ENCODE measurements at regions not wholly inside any gene's neighbourhood (a gene's known extent, or its start where the extent isn't known, plus 50 kb on each side); places are given as distances from the start of the nearest gene placed in this dataset.

GRCh38 chr18:4578449-4578848 lies 123.3 kb upstream of the DLGAP1 start:
- no peaks in the 10 kb centered on the region for H3K79me2 ChIP-seq (ENCODE audit: insufficient read depth, low read depth)
- H3K27me3 ChIP-seq (ENCODE audit: insufficient read depth, low read depth), result no peaks in the 10 kb centered on the region
- H3K4me1 ChIP-seq (ENCODE audit: low read depth, poor library complexity, severe bottlenecking), result no peaks in the 10 kb centered on the region
- no peak for TF ChIP-seq CTCF (conservative IDR thresholded peaks at IDR 0.05; ENCODE audit: low read depth, low read length)
- no peak overlapping the region for H3K4me2 ChIP-seq
- H2AFZ ChIP-seq (ENCODE audit: low read depth), result no peak overlapping the region
- no peak overlapping the region for H3K27ac ChIP-seq
- no peaks in the 10 kb centered on the region for H4K20me1 ChIP-seq (ENCODE audit: insufficient read depth)
- H3K9ac ChIP-seq, result no peak overlapping the region
- no peak overlapping the region for H3K4me3 ChIP-seq (IDR thresholded peaks at IDR 0.05; ENCODE audit: insufficient read depth, low read depth, low read length)
- no peaks in the 10 kb centered on the region for H3K36me3 ChIP-seq (ENCODE audit: insufficient read depth)

GRCh38 chr18:4573735-4574134 lies 118.6 kb upstream of the DLGAP1 start:
- H3K27ac ChIP-seq, result no peak overlapping the region
- H3K4me2 ChIP-seq, result no peak overlapping the region
- no peaks in the 10 kb centered on the region for H3K79me2 ChIP-seq (ENCODE audit: insufficient read depth, low read depth)
- H3K36me3 ChIP-seq (ENCODE audit: insufficient read depth), result no peaks in the 10 kb centered on the region
- no peaks in the 10 kb centered on the region for H4K20me1 ChIP-seq (ENCODE audit: insufficient read depth)
- H3K9ac ChIP-seq, result no peak overlapping the region
- TF ChIP-seq CTCF (conservative IDR thresholded peaks at IDR 0.05; ENCODE audit: low read depth, low read length), result no peak
- no peaks in the 10 kb centered on the region for H3K27me3 ChIP-seq (ENCODE audit: insufficient read depth, low read depth)
- H2AFZ ChIP-seq (ENCODE audit: low read depth), result no peak overlapping the region
- no peaks in the 10 kb centered on the region for H3K4me1 ChIP-seq (ENCODE audit: low read depth, poor library complexity, severe bottlenecking)
- no peak overlapping the region for H3K4me3 ChIP-seq (IDR thresholded peaks at IDR 0.05; ENCODE audit: insufficient read depth, low read depth, low read length)

- no peaks in the 10 kb centered on the region for H3K36me3 ChIP-seq (ENCODE audit: insufficient read depth)
- H3K4me1 ChIP-seq (ENCODE audit: low read depth, poor library complexity, severe bottlenecking), result no peaks in the 10 kb centered on the region
- H3K27ac ChIP-seq, result no peak overlapping the region
- no peak overlapping the region for H3K4me2 ChIP-seq
- no peak overlapping the region for H2AFZ ChIP-seq (ENCODE audit: low read depth)
- H3K27me3 ChIP-seq (ENCODE audit: insufficient read depth, low read depth), result no peaks in the 10 kb centered on the region
- no peaks in the 10 kb centered on the region for H4K20me1 ChIP-seq (ENCODE audit: insufficient read depth)
- no peak overlapping the region for H3K4me3 ChIP-seq (IDR thresholded peaks at IDR 0.05; ENCODE audit: insufficient read depth, low read depth, low read length)
- TF ChIP-seq CTCF (conservative IDR thresholded peaks at IDR 0.05; ENCODE audit: low read depth, low read length), result no peak
- no peaks in the 10 kb centered on the region for H3K79me2 ChIP-seq (ENCODE audit: insufficient read depth, low read depth)
- no peak overlapping the region for H3K9ac ChIP-seq
Observed at GRCh38 chr18:4557502-4557901, 102.4 kb upstream of the DLGAP1 start.

GRCh38 chr18:4551001-4551360 lies 95.9 kb upstream of the DLGAP1 start:
- Histone ChIP-seq H3K79me2 (ENCODE audit: insufficient read depth, low read depth) (no peaks in the 10 kb centered on the region), H3K4me2 (no peak overlapping the region), H4K20me1 (ENCODE audit: insufficient read depth) (no peaks in the 10 kb centered on the region), H3K9ac (no peak overlapping the region), H3K27ac (no peak overlapping the region), H3K4me1 (ENCODE audit: low read depth, poor library complexity, severe bottlenecking) (no peaks in the 10 kb centered on the region), H2AFZ (ENCODE audit: low read depth) (no peak overlapping the region), H3K36me3 (ENCODE audit: insufficient read depth) (no peaks in the 10 kb centered on the region), H3K4me3 (IDR thresholded peaks at IDR 0.05; ENCODE audit: insufficient read depth, low read depth, low read length) (no peak overlapping the region), H3K27me3 (ENCODE audit: insufficient read depth, low read depth) (no peaks in the 10 kb centered on the region)
- TF ChIP-seq CTCF (conservative IDR thresholded peaks at IDR 0.05; ENCODE audit: low read depth, low read length), result no peak

Measured in KMS-11 (cell line).